HEK293 (cell line): ENCODE measurements at regions not wholly inside any gene's neighbourhood (a gene's known extent, or its start where the extent isn't known, plus 50 kb on each side); places are given as distances from the start of the nearest gene placed in this dataset.

Experiments used
- BCL11A ChIP-seq: fragments of 450-650 bp; formaldehyde crosslinking; IDR thresholded peaks from 2 replicates; pipeline ENCODE4 v1.5.1; 2016; ENCODE audit warnings: low read depth, missing biosample characterization, missing genetic modification characterization
- TCF7L2 ChIP-seq: IDR thresholded peaks from 2 replicates; pipeline ENCODE4 v1.6.1; 2011; ENCODE audit warnings: low read depth, mild to moderate bottlenecking, inconsistent platforms, low read length, moderate library complexity, borderline replicate concordance
- ZNF157 ChIP-seq: fragments of 450-650 bp; formaldehyde crosslinking; IDR thresholded peaks from 2 replicates; pipeline ENCODE4 v1.5.1; 2016; ENCODE audit warnings: missing biosample characterization, missing genetic modification characterization
- ZNF175 ChIP-seq: fragments of 450-650 bp; formaldehyde crosslinking; IDR thresholded peaks from 2 replicates; pipeline ENCODE4 v1.5.1; 2016; ENCODE audit warnings: missing biosample characterization, missing genetic modification characterization
- TF ChIP-seq, protein P1 (sequence below): fragments of 450-650 bp; formaldehyde crosslinking; IDR thresholded peaks from 2 replicates; pipeline ENCODE4 v1.5.1; 2016; ENCODE audit warnings: missing biosample characterization, missing genetic modification characterization
- TF ChIP-seq, protein P2 (sequence below): fragments of 450-650 bp; formaldehyde crosslinking; IDR thresholded peaks from 2 replicates; pipeline ENCODE4 v1.5.1; 2016; ENCODE audit warnings: missing biosample characterization, missing genetic modification characterization, low read depth
- TF ChIP-seq, protein P3 (sequence below): fragments of 450-650 bp; formaldehyde crosslinking; IDR thresholded peaks from 2 replicates; pipeline ENCODE4 v1.5.1; 2016; ENCODE audit warnings: missing biosample characterization, missing genetic modification characterization, borderline replicate concordance
- TF ChIP-seq, protein P4 (sequence below): fragments of 450-650 bp; formaldehyde crosslinking; IDR thresholded peaks from 2 replicates; pipeline ENCODE4 v1.5.1; 2016; ENCODE audit warnings: missing biosample characterization, missing genetic modification characterization

DNA sequence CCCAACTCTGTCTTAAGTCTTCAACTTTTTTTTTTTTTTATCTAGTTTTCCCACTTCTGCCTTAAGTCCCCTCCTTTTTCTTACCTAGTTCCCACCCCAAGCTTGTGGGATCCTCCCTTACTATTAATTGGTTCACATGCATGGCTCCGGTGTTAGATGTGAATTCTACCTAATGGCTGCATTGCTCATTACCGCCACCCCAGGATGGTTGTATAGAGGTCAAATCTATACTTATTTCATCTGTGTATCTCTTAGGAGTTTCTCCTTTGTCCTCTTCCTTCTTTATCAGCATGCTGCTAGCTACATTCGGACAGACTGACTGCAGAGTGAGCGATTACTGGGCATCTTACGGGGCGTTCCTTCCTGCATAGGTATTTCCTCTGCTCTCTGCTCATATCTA lies 605.7 kb upstream of the GRM7 start:
- TF ChIP-seq, protein P1, sequence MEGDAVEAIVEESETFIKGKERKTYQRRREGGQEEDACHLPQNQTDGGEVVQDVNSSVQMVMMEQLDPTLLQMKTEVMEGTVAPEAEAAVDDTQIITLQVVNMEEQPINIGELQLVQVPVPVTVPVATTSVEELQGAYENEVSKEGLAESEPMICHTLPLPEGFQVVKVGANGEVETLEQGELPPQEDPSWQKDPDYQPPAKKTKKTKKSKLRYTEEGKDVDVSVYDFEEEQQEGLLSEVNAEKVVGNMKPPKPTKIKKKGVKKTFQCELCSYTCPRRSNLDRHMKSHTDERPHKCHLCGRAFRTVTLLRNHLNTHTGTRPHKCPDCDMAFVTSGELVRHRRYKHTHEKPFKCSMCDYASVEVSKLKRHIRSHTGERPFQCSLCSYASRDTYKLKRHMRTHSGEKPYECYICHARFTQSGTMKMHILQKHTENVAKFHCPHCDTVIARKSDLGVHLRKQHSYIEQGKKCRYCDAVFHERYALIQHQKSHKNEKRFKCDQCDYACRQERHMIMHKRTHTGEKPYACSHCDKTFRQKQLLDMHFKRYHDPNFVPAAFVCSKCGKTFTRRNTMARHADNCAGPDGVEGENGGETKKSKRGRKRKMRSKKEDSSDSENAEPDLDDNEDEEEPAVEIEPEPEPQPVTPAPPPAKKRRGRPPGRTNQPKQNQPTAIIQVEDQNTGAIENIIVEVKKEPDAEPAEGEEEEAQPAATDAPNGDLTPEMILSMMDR (tag by site-specific recombination), result no peak
- TF ChIP-seq, protein P2, sequence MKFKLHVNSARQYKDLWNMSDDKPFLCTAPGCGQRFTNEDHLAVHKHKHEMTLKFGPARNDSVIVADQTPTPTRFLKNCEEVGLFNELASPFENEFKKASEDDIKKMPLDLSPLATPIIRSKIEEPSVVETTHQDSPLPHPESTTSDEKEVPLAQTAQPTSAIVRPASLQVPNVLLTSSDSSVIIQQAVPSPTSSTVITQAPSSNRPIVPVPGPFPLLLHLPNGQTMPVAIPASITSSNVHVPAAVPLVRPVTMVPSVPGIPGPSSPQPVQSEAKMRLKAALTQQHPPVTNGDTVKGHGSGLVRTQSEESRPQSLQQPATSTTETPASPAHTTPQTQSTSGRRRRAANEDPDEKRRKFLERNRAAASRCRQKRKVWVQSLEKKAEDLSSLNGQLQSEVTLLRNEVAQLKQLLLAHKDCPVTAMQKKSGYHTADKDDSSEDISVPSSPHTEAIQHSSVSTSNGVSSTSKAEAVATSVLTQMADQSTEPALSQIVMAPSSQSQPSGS (tag by site-specific recombination), result no peak
- TF ChIP-seq ZNF175 (tag by site-specific recombination) (no peak), ZNF157 (no peak), TCF7L2 (no peak), BCL11A (tag by site-specific recombination) (no peak)
- TF ChIP-seq, protein P3, sequence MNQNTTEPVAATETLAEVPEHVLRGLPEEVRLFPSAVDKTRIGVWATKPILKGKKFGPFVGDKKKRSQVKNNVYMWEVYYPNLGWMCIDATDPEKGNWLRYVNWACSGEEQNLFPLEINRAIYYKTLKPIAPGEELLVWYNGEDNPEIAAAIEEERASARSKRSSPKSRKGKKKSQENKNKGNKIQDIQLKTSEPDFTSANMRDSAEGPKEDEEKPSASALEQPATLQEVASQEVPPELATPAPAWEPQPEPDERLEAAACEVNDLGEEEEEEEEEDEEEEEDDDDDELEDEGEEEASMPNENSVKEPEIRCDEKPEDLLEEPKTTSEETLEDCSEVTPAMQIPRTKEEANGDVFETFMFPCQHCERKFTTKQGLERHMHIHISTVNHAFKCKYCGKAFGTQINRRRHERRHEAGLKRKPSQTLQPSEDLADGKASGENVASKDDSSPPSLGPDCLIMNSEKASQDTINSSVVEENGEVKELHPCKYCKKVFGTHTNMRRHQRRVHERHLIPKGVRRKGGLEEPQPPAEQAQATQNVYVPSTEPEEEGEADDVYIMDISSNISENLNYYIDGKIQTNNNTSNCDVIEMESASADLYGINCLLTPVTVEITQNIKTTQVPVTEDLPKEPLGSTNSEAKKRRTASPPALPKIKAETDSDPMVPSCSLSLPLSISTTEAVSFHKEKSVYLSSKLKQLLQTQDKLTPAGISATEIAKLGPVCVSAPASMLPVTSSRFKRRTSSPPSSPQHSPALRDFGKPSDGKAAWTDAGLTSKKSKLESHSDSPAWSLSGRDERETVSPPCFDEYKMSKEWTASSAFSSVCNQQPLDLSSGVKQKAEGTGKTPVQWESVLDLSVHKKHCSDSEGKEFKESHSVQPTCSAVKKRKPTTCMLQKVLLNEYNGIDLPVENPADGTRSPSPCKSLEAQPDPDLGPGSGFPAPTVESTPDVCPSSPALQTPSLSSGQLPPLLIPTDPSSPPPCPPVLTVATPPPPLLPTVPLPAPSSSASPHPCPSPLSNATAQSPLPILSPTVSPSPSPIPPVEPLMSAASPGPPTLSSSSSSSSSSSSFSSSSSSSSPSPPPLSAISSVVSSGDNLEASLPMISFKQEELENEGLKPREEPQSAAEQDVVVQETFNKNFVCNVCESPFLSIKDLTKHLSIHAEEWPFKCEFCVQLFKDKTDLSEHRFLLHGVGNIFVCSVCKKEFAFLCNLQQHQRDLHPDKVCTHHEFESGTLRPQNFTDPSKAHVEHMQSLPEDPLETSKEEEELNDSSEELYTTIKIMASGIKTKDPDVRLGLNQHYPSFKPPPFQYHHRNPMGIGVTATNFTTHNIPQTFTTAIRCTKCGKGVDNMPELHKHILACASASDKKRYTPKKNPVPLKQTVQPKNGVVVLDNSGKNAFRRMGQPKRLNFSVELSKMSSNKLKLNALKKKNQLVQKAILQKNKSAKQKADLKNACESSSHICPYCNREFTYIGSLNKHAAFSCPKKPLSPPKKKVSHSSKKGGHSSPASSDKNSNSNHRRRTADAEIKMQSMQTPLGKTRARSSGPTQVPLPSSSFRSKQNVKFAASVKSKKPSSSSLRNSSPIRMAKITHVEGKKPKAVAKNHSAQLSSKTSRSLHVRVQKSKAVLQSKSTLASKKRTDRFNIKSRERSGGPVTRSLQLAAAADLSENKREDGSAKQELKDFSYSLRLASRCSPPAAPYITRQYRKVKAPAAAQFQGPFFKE (tag by site-specific recombination), result no peak
- TF ChIP-seq, protein P4, sequence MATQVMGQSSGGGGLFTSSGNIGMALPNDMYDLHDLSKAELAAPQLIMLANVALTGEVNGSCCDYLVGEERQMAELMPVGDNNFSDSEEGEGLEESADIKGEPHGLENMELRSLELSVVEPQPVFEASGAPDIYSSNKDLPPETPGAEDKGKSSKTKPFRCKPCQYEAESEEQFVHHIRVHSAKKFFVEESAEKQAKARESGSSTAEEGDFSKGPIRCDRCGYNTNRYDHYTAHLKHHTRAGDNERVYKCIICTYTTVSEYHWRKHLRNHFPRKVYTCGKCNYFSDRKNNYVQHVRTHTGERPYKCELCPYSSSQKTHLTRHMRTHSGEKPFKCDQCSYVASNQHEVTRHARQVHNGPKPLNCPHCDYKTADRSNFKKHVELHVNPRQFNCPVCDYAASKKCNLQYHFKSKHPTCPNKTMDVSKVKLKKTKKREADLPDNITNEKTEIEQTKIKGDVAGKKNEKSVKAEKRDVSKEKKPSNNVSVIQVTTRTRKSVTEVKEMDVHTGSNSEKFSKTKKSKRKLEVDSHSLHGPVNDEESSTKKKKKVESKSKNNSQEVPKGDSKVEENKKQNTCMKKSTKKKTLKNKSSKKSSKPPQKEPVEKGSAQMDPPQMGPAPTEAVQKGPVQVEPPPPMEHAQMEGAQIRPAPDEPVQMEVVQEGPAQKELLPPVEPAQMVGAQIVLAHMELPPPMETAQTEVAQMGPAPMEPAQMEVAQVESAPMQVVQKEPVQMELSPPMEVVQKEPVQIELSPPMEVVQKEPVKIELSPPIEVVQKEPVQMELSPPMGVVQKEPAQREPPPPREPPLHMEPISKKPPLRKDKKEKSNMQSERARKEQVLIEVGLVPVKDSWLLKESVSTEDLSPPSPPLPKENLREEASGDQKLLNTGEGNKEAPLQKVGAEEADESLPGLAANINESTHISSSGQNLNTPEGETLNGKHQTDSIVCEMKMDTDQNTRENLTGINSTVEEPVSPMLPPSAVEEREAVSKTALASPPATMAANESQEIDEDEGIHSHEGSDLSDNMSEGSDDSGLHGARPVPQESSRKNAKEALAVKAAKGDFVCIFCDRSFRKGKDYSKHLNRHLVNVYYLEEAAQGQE, result no peak
